ENCODE measurements at regions not wholly inside any gene's neighbourhood (a gene's known extent, or its start where the extent isn't known, plus 50 kb on each side); places are given as distances from the start of the nearest gene placed in this dataset.

DNA sequence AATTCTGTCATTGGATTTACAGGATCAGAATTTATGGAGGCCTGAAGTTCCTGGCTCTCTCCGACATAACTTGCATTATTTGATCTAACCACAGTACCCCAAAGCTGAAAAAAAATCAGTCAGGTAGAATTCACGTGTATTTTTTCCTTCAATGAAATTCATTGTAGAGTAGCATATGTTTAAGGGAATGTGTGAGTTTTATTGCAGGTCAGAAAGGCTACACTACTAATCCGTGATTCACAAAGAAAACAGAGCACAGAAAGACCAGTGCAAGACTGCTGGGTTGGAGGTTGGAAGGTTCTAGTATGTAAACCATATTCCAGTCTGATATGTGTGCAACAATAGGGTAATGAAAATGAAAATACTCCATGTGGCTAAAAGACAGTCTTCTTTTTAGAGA, 247.0 kb upstream of the FERD3L start:
- H3K36me3 Mint-ChIP-seq, result no peaks in the 10 kb centered on the region
- DNase-seq, result no peak
- no peak overlapping the region for H3K27ac Mint-ChIP-seq
- H3K9me3 Mint-ChIP-seq, result peaks cover 3% of the 10 kb centered on the region
- no peaks in the 10 kb centered on the region for H3K27me3 Mint-ChIP-seq
- H3K4me3 Mint-ChIP-seq, result no peak overlapping the region
- H3K4me1 Mint-ChIP-seq, result no peaks in the 10 kb centered on the region

DNA sequence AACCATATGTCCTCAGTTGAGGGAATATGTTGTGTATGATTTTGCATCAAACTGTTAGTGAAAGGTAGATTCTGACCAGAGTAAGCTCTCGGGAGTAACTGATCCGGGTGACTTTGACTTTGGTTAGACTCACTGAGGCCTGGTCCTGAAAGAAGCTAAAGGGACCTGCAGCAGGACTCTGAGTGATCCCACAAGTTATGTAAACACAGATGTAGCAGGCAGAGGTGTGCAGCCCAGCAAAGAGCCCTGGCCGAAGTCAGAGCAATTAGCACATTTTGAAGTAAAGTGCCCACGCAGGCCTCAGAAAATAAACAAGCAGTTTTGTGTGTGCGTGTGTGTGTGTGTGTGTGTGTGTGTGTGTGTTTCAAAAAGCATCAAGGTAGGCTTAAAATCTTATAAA, 245.6 kb upstream of the FERD3L start:
- H3K9me3 Mint-ChIP-seq, result peaks cover 3% of the 10 kb centered on the region
- no peaks in the 10 kb centered on the region for H3K36me3 Mint-ChIP-seq
- H3K4me3 Mint-ChIP-seq, result no peak overlapping the region
- no peak for DNase-seq
- no peak overlapping the region for H3K27ac Mint-ChIP-seq
- no peaks in the 10 kb centered on the region for H3K4me1 Mint-ChIP-seq
- H3K27me3 Mint-ChIP-seq, result no peaks in the 10 kb centered on the region

DNA sequence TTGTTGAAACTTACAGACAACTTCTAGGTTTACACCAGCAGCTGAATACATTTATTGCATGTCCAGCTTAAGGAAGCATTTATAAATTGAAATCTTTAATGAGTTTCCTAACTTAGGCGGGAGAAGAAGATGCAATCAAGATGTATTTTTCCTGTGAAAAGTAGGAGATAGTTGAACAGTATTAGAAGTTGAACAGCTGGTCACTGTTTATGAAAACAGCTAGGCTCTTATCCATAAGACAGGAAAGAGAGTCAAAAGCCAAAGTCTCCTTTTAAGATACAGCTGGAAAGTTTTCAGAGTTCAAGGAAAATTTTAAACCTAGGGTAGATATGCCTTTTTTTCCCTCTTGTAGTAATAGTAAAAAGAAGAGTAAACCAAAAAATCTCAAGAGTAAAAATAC, 236.1 kb upstream of the FERD3L start:
- Mint-ChIP-seq H3K36me3 (no peaks in the 10 kb centered on the region), H3K4me1 (no peaks in the 10 kb centered on the region), H3K4me3 (no peak overlapping the region), H3K27me3 (no peaks in the 10 kb centered on the region), H3K9me3 (no peaks in the 10 kb centered on the region), H3K27ac (no peak overlapping the region)
- no peak for DNase-seq

DNA sequence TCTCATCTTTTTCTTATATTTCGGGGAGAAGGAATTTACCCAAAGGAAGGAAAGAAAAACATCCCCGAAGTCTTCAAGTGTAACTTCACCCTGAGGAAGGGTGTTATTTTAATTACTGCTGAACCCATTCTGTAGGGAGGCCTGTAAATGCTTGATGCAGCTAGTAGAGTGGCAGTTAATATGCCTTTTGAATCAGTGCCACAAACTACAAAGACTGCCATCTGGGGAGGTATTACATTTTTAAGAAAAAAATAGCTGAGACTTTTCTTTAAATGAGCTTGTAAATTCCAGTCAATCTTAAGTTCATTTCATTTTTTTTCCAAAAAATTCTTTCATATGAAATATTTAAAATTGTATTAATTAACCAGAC, 233.1 kb upstream of the FERD3L start:
- no peak overlapping the region for H3K27ac Mint-ChIP-seq
- peaks cover 2% of the 10 kb centered on the region for H3K9me3 Mint-ChIP-seq
- no peaks in the 10 kb centered on the region for H3K27me3 Mint-ChIP-seq
- no peak overlapping the region for H3K4me3 Mint-ChIP-seq
- H3K4me1 Mint-ChIP-seq, result no peaks in the 10 kb centered on the region
- DNase-seq, result no peak
- no peaks in the 10 kb centered on the region for H3K36me3 Mint-ChIP-seq

DNA sequence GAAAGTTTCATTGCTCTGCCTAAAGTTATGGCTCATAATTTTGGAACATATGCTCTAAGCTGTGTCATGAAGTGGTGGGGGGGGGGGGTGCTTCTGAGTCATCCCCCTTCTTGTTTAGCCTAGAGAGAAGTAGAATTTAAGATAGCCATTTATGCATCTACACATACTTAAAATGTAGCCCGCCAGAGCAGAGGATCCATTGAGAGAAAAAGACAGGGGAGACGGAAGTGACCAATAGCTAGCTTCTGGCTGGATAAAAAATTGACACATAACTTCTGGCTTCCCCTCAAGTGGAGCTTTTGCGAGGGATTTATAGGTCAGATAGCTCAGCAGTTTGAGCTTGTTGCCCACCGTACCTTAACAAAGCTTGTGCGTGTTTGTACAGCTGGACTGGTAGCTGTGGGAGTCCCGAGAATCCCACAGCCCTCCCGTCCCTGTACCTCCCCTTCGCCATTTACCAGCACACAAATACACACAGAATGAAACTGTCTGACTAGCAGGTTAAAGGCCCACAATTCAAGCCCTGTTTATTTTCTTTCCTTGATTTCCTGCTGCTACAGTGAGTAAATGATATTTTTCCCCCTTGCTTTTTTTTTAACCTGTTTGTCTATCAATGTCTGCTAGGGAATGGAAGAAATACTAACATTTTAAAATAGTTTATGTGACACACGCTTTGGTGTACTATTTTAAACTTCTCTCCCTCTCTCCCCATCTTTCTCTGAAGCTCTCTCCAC, 232.6 kb upstream of the FERD3L start:
- DNase-seq, result no peak
- H3K4me1 Mint-ChIP-seq, result no peaks in the 10 kb centered on the region
- H3K27ac Mint-ChIP-seq, result no peak overlapping the region
- H3K4me3 Mint-ChIP-seq, result no peak overlapping the region
- no peaks in the 10 kb centered on the region for H3K27me3 Mint-ChIP-seq
- H3K36me3 Mint-ChIP-seq, result no peaks in the 10 kb centered on the region
- peaks cover 2% of the 10 kb centered on the region for H3K9me3 Mint-ChIP-seq

DNA sequence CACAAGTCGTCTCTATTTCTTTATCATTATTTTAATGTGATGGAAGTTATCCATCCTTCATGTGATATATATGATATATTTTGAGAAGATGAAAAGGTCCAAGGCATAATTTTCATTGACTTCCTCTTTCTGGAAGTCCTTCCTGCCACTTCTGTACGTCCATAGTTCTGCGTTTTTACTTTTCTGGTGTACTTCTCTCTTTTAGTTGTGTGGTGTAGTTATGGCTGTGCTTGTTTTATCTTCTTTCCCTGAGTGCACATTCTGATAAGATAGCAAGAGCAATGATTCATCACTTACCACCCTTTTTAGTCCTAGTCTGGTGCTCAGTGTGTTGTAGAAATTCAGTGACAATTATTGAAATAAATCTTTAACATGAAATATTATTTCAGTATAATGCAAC, 231.3 kb upstream of the FERD3L start:
- Mint-ChIP-seq H3K4me3 (no peak overlapping the region), H3K27me3 (no peaks in the 10 kb centered on the region), H3K9me3 (peaks cover 2% of the 10 kb centered on the region), H3K36me3 (no peaks in the 10 kb centered on the region), H3K27ac (no peak overlapping the region), H3K4me1 (no peaks in the 10 kb centered on the region)
- DNase-seq, result no peak

DNA sequence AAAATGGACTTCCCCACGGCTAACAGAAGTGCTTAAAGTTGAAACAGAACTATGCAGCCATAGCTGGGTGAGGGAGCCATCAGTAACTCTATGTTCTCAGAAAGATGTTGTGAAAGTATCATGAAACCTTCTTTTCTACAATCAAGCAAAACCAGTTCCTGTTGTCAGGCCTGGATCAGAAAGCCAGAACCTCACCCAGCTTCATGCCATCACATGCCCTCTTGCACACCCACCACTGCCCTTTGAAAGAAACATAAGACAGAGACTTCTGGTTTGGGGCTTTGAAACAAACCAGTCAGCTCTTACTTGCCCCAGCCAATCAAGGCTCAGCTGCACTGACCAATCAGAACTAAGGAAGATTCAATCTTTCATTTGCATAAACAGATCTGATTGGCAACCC, 230.8 kb upstream of the FERD3L start:
- H3K36me3 Mint-ChIP-seq, result no peaks in the 10 kb centered on the region
- no peaks in the 10 kb centered on the region for H3K4me1 Mint-ChIP-seq
- no peak overlapping the region for H3K27ac Mint-ChIP-seq
- H3K9me3 Mint-ChIP-seq, result peaks cover 2% of the 10 kb centered on the region
- H3K4me3 Mint-ChIP-seq, result no peak overlapping the region
- H3K27me3 Mint-ChIP-seq, result no peaks in the 10 kb centered on the region
- DNase-seq, result no peak

DNA sequence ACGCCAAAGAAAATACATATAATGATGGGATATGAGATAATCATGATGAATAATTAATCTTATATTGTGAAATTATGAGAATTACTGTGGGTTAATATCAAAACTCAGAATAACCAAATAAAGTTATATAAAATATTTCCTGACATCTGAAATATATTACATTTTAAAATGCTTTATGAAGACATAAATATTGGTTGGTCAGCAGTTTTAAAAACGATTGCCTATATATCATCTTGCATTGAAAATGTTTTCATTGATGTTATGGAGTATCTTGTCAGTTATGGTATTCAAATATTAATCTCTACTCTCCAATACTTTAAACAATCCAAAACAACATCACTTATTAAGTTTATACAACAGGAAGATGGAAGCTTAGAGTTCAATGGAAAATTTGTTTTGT, 228.1 kb upstream of the FERD3L start:
- no peak for DNase-seq
- Mint-ChIP-seq H3K4me1 (no peaks in the 10 kb centered on the region), H3K27ac (no peak overlapping the region), H3K27me3 (no peaks in the 10 kb centered on the region), H3K9me3 (peaks cover 2% of the 10 kb centered on the region), H3K36me3 (no peaks in the 10 kb centered on the region), H3K4me3 (no peak overlapping the region)

DNA sequence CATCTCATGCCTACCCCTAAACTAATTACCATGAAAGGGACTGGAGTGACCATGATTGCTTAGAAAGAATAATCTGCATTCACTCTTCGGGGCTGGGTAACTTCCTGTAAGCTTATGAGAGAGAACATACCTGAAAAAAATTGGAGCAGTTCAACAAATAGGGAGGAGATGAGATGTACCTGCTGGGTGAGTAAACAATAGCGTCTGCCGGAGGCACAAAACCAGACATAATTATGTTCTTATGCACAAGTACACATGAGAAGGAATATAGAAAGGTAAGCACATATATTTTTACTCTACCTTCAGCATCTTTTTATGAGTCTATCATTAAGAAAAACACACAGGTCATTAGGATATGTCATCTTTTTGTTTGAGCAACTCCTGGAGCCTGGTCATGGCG, 224.6 kb upstream of the FERD3L start:
- no peaks in the 10 kb centered on the region for H3K36me3 Mint-ChIP-seq
- no peaks in the 10 kb centered on the region for H3K4me1 Mint-ChIP-seq
- no peaks in the 10 kb centered on the region for H3K27me3 Mint-ChIP-seq
- H3K9me3 Mint-ChIP-seq, result peaks cover 2% of the 10 kb centered on the region
- no peak for DNase-seq
- H3K4me3 Mint-ChIP-seq, result no peak overlapping the region
- H3K27ac Mint-ChIP-seq, result no peak overlapping the region

DNA sequence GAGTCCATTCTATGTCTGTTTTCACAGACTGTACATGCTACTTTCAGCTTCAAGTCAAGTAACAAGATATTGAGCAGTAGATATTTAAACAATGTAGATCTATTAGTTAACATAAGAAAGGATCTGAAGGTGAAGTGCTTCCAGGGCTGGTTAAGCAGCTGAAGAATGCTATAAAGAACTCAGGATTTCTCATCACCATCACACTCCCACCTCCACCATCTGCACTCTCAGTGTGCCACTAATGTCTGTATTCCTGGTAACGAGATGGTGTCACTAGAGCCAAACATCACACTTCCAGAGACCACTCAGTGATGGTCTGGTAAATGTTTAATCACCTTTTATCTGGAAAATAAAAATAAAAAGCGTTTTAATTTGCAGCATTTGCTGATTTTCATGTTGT, 224.0 kb upstream of the FERD3L start:
- H3K4me1 Mint-ChIP-seq, result no peaks in the 10 kb centered on the region
- peaks cover 1% of the 10 kb centered on the region for H3K9me3 Mint-ChIP-seq
- H3K4me3 Mint-ChIP-seq, result no peak overlapping the region
- no peaks in the 10 kb centered on the region for H3K27me3 Mint-ChIP-seq
- no peak for DNase-seq
- no peak overlapping the region for H3K27ac Mint-ChIP-seq
- H3K36me3 Mint-ChIP-seq, result no peaks in the 10 kb centered on the region

DNA sequence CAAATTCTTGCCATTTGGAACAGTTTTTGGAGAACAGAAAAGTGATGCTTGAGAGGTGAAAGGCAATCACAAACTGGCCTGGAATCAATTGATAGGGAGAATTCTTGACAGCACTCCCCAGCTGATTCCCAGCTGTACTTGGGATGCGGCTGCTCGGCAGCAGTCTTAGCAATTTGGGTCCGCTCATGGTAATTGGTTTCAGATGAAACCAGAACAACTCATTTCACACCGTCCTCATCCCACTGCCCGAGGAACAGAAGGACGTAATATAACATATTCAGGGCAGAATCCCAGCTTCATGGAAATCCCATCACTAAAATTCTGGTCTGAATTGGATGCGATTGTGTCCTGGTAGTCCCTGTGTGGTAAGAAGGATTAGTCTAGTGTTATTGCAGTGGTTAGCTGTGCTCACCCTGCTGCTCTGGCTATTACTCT, 223.3 kb upstream of the FERD3L start:
- Mint-ChIP-seq H3K27ac (no peak overlapping the region), H3K36me3 (no peaks in the 10 kb centered on the region), H3K4me1 (no peaks in the 10 kb centered on the region), H3K27me3 (no peaks in the 10 kb centered on the region), H3K9me3 (no peaks in the 10 kb centered on the region), H3K4me3 (no peak overlapping the region)
- DNase-seq, result no peak

DNA sequence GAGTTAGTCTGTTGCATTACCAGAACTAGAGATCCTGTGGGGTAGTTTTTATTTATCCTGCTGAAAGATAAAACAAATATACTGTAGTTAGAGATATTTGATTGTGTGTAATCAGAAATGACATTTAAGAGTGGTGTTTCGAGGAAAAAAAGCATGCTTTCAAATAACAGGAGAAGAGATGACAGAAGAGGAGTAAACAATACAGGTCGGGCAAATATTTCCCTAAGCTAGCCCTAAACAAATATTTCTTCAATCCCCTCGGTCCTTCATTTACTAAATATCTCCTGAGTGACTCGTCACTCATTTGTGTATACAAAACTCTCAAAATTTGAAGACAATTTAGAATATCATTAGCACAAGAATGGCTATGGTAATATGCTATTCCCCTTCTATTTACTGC, 219.7 kb upstream of the FERD3L start:
- no peaks in the 10 kb centered on the region for H3K4me1 Mint-ChIP-seq
- H3K27ac Mint-ChIP-seq, result no peak overlapping the region
- H3K27me3 Mint-ChIP-seq, result no peaks in the 10 kb centered on the region
- H3K36me3 Mint-ChIP-seq, result no peaks in the 10 kb centered on the region
- H3K4me3 Mint-ChIP-seq, result no peak overlapping the region
- H3K9me3 Mint-ChIP-seq, result no peaks in the 10 kb centered on the region
- DNase-seq, result no peak

DNA sequence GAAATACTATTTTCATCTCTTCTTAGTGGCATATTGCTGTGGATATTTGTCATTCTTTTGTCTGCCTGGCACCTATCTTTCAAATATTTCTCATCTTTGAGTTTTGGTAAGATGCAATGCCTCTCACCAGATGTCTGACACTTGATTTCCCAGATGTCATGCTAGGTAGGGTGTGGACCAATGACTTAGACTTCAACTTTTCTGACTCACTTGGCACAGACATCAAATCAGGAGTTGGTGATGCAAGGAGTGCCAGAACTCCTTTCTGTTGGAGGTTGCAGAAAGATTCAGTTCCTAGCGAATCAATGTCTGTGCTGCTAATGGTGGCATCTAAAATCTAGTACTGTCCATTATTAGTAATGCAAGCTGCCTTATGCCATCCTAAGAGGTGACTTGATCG, 216.9 kb upstream of the FERD3L start:
- no peak overlapping the region for H3K27ac Mint-ChIP-seq
- H3K4me1 Mint-ChIP-seq, result no peaks in the 10 kb centered on the region
- DNase-seq, result no peak
- no peak overlapping the region for H3K4me3 Mint-ChIP-seq
- H3K36me3 Mint-ChIP-seq, result no peaks in the 10 kb centered on the region
- H3K27me3 Mint-ChIP-seq, result no peaks in the 10 kb centered on the region
- no peaks in the 10 kb centered on the region for H3K9me3 Mint-ChIP-seq

DNA sequence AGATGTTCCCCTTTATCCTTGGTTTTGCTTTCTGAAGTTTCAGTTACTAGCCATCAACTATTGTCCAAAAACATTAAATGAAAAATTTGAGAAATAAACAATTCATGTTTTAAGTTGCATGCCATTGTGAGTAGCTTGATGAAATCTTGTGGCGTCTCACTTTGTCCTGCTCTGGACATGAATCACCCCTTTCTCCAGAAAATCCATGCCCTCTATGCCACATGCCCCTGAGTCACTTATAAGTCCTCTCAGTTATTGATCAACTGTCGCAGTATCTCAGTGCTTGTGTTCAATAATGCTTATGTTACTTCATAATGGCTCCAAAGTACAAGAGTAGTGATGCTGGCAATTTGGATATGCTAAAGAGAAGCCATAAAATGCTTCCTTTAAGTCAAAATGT, 208.0 kb upstream of the FERD3L start:
- Mint-ChIP-seq H3K27me3 (no peaks in the 10 kb centered on the region), H3K4me3 (no peak overlapping the region), H3K36me3 (no peaks in the 10 kb centered on the region), H3K9me3 (no peaks in the 10 kb centered on the region), H3K27ac (no peak overlapping the region), H3K4me1 (no peaks in the 10 kb centered on the region)
- no peak for DNase-seq

DNA sequence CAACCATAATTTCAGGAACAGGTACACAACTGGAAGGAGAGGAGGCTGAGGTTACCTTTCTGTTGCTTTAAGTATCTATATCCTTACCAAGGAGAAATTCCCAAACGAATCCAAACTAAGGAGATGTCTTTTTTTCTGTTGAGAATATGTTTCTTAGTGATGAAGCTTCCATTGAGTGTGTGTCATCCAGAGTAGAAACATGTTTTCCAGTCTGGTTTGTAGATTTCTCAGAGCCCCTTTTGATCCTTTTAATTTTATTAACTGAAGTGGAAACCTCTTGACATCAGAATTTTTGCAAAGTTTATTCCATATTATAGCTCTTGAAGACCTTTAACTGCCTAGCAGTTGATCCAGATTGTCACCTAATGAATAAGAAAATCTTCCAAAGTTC, 207.1 kb upstream of the FERD3L start:
- no peak overlapping the region for H3K27ac Mint-ChIP-seq
- no peaks in the 10 kb centered on the region for H3K9me3 Mint-ChIP-seq
- H3K36me3 Mint-ChIP-seq, result no peaks in the 10 kb centered on the region
- H3K4me3 Mint-ChIP-seq, result no peak overlapping the region
- no peaks in the 10 kb centered on the region for H3K27me3 Mint-ChIP-seq
- no peaks in the 10 kb centered on the region for H3K4me1 Mint-ChIP-seq
- DNase-seq, result no peak

DNA sequence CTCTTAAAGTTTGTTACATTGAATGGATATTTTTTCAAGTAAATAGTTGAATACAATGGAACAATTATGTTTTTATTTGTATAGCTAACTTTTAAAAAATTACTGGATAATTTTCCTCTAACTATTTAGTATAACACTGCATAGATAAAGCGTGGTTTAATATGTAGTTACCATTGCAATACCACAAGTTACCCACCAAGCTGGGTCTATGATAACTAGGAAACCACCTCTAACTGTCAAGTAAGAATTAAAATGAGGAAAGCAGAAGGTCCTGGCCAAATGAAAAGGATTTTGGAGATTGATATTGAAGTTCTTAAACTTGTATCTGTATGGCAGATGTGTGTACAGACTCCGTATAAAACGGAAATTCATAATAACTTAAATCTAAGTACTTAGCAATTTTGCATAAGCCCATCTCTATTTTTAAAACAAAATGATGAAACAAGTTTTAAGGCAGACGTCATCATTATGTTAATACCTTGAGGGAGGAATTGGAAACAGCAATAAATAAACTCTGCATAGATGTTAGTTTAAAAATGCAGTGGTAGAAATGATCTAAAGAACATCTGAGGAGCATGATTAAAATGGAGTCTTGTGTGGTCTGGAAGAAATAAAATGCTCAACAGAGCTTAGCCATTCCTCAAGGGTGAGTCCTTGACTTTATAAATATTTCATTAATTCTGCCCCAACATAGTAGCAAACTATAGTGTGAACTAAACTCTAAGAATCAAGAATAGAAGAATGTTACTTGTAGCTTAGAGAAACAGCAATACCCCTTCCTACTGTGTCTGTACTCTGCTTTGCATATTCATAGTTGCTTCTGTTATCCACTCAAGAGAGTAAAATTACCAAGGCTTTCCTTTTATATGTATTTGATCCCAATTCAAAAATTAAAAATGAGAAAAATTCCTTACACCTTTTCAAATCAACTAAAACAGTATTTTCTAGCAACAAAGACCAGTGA, 206.4 kb upstream of the FERD3L start:
- Mint-ChIP-seq H3K9me3 (no peaks in the 10 kb centered on the region), H3K36me3 (no peaks in the 10 kb centered on the region), H3K27ac (no peak overlapping the region), H3K27me3 (no peaks in the 10 kb centered on the region), H3K4me1 (no peaks in the 10 kb centered on the region), H3K4me3 (no peak overlapping the region)
- no peak for DNase-seq
